ENCODE measurements at regions not wholly inside any gene's neighbourhood (a gene's known extent, or its start where the extent isn't known, plus 50 kb on each side); places are given as distances from the start of the nearest gene placed in this dataset.

- no peak for TF ChIP-seq CTCF (IDR thresholded peaks at IDR 0.05)
- no peak for TF ChIP-seq POLR2A (IDR thresholded peaks at IDR 0.05)
- TF ChIP-seq POLR2AphosphoS5 (IDR thresholded peaks at IDR 0.05), result no peak
These were observed 95.9 kb upstream of the GALNT2 start for GRCh38 chr1:229971141-229971540.

Data from prostate gland (tissue), 2 donors.